Epithelial cell of esophagus (primary cell): ENCODE measurements at regions not wholly inside any gene's neighbourhood (a gene's known extent, or its start where the extent isn't known, plus 50 kb on each side); places are given as distances from the start of the nearest gene placed in this dataset.

Source experiments
- DNase-seq: peaks from one replicate; pipeline ENCODE4 v3.0.0; 2010; ENCODE audit warnings: low read depth
- H3K4me3 ChIP-seq: 2 replicates; pipeline ENCODE4 v1.5.1; 2011; ENCODE audit warnings: mild to moderate bottlenecking, low read length, control low read depth
- TF ChIP-seq, protein P1 (sequence below): IDR thresholded peaks from 2 replicates; pipeline ENCODE4 v1.5.1; 2011; ENCODE audit warnings: low read depth, mild to moderate bottlenecking, low read length, control low read depth, inconsistent platforms; ENCODE audit not compliant: insufficient read depth; ENCODE audit errors: missing control alignments

- TF ChIP-seq, protein P1, sequence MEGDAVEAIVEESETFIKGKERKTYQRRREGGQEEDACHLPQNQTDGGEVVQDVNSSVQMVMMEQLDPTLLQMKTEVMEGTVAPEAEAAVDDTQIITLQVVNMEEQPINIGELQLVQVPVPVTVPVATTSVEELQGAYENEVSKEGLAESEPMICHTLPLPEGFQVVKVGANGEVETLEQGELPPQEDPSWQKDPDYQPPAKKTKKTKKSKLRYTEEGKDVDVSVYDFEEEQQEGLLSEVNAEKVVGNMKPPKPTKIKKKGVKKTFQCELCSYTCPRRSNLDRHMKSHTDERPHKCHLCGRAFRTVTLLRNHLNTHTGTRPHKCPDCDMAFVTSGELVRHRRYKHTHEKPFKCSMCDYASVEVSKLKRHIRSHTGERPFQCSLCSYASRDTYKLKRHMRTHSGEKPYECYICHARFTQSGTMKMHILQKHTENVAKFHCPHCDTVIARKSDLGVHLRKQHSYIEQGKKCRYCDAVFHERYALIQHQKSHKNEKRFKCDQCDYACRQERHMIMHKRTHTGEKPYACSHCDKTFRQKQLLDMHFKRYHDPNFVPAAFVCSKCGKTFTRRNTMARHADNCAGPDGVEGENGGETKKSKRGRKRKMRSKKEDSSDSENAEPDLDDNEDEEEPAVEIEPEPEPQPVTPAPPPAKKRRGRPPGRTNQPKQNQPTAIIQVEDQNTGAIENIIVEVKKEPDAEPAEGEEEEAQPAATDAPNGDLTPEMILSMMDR = no peak
- DNase-seq = peak; percentile 5
- H3K4me3 ChIP-seq = no peak overlapping the region
These were observed 713.1 kb downstream of the GATA3 start for GRCh38 chr10:8767591-8767990.

DNA sequence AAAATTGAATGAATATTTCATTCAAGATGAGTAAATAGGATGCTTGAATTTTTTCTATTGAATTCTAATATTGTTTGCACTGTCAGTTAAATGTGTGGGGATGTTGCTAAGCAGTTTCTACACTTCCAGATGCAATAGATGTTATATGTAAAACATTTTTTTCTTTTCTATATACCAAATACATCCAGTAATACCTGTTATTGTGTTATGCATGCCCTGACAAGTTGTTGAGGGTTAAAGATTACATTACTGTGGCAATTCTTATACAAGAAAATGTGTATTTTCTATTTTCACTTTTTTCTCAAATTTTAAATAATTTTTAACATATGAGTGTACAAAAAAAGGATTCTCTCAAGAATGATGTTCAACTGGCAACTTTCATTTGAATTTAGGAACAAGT is 713.9 kb downstream of the GATA3 start:
- DNase-seq = peak; percentile 67
- TF ChIP-seq, protein P1 = no peak
- no peak overlapping the region for H3K4me3 ChIP-seq

- DNase-seq = peak; percentile 25
- TF ChIP-seq, protein P1 = no peak
These were observed 714.4 kb downstream of the GATA3 start for GRCh38 chr10:8768852-8769251.

DNA sequence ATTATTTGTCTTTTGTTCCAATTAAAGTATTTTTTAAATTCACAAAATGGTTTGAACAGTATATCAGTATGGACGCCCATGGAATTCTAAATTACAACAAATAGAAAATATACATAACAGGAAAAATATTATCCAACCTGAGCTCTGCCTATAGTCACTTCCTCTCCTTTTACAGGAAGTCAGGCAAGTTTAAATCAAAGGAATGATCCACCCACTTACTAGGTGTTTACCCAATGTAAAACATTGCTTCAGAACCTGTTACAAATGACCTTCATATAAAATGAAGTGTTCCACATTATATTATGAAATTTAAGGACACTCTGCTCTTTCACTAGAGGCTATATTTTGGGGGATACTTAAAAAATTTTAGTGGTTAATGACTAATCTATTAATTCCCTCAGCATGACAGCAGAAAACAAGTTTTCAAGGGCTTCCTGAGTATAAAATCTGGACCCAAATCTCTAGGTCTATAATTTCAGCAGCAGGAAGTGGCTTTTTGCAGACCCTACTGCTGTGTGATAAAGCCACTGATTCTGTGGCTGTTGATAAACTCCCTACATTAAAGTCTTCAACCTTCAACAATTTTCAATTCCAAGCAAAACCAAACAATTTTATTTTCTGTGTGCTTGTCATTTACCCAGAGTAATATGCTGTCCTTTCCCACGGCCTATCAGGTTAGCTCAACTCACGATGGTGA is 722.6 kb downstream of the GATA3 start:
- peak; percentile 34 for DNase-seq
- TF ChIP-seq, protein P1 = no peak
- H3K4me3 ChIP-seq = no peak overlapping the region

More at GRCh38 chr10:8768852-8769251, 714.4 kb downstream of the GATA3 start:
- H3K4me3 ChIP-seq = no peak overlapping the region

GRCh38 chr10:8778713-8779112 is 724.2 kb downstream of the GATA3 start:
- no peak for DNase-seq
- TF ChIP-seq, protein P1 = no peak
- H3K4me3 ChIP-seq = no peak overlapping the region

DNA sequence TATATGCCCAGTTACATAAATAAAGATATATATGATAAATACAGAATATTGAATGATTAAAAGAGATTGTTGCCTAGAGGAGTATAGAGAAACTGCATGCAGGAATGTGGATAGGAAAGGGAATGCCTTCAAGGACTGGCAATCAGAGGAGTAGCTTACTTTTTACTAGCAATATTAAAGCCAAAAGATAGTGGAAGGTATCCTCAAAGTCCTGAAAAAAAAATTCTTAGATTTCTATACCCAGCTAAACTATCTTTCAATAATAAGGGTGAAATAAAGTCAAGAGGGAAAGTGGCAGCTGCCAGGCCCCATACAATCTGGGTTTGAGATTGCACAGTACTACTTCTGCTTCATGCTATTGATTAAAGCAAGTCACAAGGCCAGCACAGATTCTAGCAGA is 733.2 kb downstream of the GATA3 start:
- H3K4me3 ChIP-seq = no peak overlapping the region
- TF ChIP-seq, protein P1 = no peak
- no peak for DNase-seq

DNA sequence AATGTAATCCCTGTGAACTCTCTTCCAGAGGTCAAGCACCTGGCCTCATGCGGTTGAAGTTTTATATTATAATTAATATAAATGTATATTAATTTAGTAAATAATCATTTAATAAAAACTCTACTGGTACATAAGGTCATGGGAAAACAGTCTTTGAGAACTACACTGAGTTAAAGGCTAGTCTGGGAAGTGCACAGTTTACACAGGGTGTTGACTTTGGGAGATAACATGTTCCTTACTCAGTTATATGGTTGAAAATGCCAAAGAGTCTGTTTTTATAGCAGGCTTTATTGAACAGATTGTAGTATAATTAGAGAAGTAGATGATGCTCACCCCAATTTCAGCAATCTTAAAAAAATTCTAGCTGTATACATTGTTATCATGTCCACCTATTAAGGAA is 735.9 kb downstream of the GATA3 start:
- H3K4me3 ChIP-seq = no peak overlapping the region
- no peak for DNase-seq
- TF ChIP-seq, protein P1 = no peak
